HG03575 (cell line): ENCODE measurements at regions not wholly inside any gene's neighbourhood (a gene's known extent, or its start where the extent isn't known, plus 50 kb on each side); places are given as distances from the start of the nearest gene placed in this dataset.

Source experiments
- ATAC-seq: cut with Tn5 transposase; IDR thresholded peaks from one replicate; pipeline ENCODE4 v1.9.1; 2021; ENCODE audit not compliant: unreplicated experiment, insufficient number of reproducible peaks, low FRiP score; ENCODE audit errors: extremely low read depth

GRCh38 chr10:52836816-52837215 is 64.2 kb upstream of the MBL2 start:
- ATAC-seq: no peak
